Neutrophil (primary cell): ENCODE measurements at regions not wholly inside any gene's neighbourhood (a gene's known extent, or its start where the extent isn't known, plus 50 kb on each side); places are given as distances from the start of the nearest gene placed in this dataset.

Source experiments
- H3K27ac ChIP-seq: fragments of 200-600 bp; sonication (generic); 2 replicates; pipeline ENCODE4 v1.5.1; 2016; ENCODE audit warnings: mild to moderate bottlenecking, moderate library complexity
- H3K27me3 ChIP-seq: fragments of 200-600 bp; sonication (generic); 2 replicates; pipeline ENCODE4 v1.6.0; 2016; ENCODE audit warnings: mild to moderate bottlenecking
- H3K36me3 ChIP-seq: fragments of 200-600 bp; sonication (generic); 2 replicates; pipeline ENCODE4 v1.5.1; 2017
- H3K4me1 ChIP-seq, 2 experiments: fragments of 200-600 bp in 1 of 2; sonication (generic) in 1 of 2; 1 replicate in 1 of 2; 2 replicates in 1 of 2; pipeline versions ENCODE4 v1.5.1 to v1.6.1; 2013 to 2016; ENCODE audit warnings: low read depth in 1 of 2, low read length in 1 of 2, mild to moderate bottlenecking in 1 of 2, moderate library complexity in 1 of 2; ENCODE audit not compliant: control insufficient read depth in 1 of 2, insufficient read depth in 1 of 2
- H3K4me3 ChIP-seq, 2 experiments: fragments of 200-600 bp in 1 of 2; sonication (generic) in 1 of 2; 1 replicate in 1 of 2; 2 replicates in 1 of 2; pipeline ENCODE4 v1.5.1; 2013 to 2016; ENCODE audit warnings: low read depth in 1 of 2, low read length in 1 of 2, mild to moderate bottlenecking in 1 of 2, moderate library complexity in 1 of 2
- H3K9me3 ChIP-seq: fragments of 200-600 bp; sonication (generic); 2 replicates; pipeline ENCODE4 v1.5.1; 2016
- TF ChIP-seq, protein P1 (sequence below): fragments of 200-600 bp; sonication (generic); IDR thresholded peaks from 2 replicates; pipeline ENCODE4 v1.5.1; 2016; ENCODE audit warnings: antibody characterized with exemption

DNA sequence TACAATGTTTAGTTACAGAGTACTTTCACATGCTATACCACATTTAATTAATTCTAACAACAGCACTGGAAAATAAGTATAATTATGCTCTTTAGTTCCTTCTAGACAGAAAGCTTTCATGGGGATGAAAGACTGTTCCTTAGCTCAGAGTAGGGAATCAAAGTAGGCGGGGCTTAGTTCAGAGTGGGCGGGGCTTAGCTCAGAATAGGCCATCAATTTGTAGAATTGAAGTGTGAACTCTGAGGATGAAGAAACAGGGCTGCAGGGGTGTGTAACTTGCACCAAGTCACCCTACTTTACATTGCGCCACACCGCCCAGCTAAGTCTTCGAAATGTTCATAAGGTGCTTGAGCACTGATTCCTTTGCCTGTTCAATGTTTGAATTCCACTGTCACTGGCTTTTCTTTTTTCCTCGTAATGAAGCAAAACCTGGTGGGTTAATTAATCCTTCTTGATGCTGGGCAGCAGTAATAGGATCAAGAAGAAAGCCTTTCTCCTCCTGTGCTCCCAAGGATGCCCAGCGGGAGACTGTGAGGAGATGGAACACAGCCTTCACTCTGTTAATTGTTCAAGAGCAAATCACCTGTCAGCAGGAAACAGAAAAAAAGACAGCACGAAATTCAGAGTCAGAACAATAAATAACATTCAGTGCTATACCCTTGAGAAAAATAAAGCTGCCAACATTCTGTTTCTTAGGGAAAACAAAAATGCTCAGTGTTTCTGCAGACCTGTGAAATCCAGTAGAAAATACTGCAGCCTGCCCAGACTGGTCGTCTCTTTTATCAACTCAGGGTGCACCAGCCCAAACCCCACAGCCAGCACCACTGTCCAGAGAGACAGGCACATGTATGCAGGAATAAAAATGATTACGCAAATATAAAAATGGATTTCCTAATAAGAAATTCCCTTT, 66.5 kb upstream of the CAMK1G start:
- Histone ChIP-seq H3K4me3 (no peak overlapping the region), H3K36me3 (no peaks in the 10 kb centered on the region), H3K4me1 (no peaks in the 10 kb centered on the region), H3K27ac (no peak overlapping the region), H3K9me3 (no peaks in the 10 kb centered on the region), H3K27me3 (no peaks in the 10 kb centered on the region)
- TF ChIP-seq, protein P1, sequence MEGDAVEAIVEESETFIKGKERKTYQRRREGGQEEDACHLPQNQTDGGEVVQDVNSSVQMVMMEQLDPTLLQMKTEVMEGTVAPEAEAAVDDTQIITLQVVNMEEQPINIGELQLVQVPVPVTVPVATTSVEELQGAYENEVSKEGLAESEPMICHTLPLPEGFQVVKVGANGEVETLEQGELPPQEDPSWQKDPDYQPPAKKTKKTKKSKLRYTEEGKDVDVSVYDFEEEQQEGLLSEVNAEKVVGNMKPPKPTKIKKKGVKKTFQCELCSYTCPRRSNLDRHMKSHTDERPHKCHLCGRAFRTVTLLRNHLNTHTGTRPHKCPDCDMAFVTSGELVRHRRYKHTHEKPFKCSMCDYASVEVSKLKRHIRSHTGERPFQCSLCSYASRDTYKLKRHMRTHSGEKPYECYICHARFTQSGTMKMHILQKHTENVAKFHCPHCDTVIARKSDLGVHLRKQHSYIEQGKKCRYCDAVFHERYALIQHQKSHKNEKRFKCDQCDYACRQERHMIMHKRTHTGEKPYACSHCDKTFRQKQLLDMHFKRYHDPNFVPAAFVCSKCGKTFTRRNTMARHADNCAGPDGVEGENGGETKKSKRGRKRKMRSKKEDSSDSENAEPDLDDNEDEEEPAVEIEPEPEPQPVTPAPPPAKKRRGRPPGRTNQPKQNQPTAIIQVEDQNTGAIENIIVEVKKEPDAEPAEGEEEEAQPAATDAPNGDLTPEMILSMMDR = no peak

DNA sequence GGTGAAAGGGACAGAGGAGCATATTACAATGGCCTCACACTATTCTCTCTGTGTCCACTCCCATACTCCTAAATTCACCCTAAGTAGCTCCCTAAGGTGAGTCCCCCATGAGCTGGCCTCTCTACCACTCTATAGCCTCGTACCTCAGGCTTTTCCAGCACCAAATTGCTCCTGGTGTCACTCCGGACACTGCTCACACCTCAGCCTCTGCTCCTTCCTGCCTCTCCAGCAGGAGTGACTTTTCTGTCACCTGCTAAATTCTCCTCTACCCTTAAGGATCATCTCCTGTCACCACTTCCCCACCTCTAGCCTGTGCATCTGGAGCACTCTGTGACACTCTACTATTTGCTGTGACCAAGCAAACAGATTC, 65.8 kb upstream of the CAMK1G start:
- H3K9me3 ChIP-seq = no peaks in the 10 kb centered on the region
- no peaks in the 10 kb centered on the region for H3K36me3 ChIP-seq
- TF ChIP-seq, protein P1 = no peak
- H3K4me1 ChIP-seq = no peaks in the 10 kb centered on the region
- H3K4me3 ChIP-seq = no peak overlapping the region
- H3K27me3 ChIP-seq = no peaks in the 10 kb centered on the region
- no peak overlapping the region for H3K27ac ChIP-seq

GRCh38 chr1:209519786-209520185, 63.7 kb upstream of the CAMK1G start:
- TF ChIP-seq, protein P1 = no peak
- Histone ChIP-seq H3K27me3 (no peaks in the 10 kb centered on the region), H3K4me3 (no peak overlapping the region), H3K27ac (no peak overlapping the region), H3K4me1 (no peaks in the 10 kb centered on the region), H3K36me3 (no peaks in the 10 kb centered on the region), H3K9me3 (no peaks in the 10 kb centered on the region)

GRCh38 chr1:209522826-209523225, 60.7 kb upstream of the CAMK1G start:
- H3K4me3 ChIP-seq = no peak overlapping the region
- no peaks in the 10 kb centered on the region for H3K27me3 ChIP-seq
- no peaks in the 10 kb centered on the region for H3K4me1 ChIP-seq
- TF ChIP-seq, protein P1 = no peak
- no peak overlapping the region for H3K27ac ChIP-seq
- no peaks in the 10 kb centered on the region for H3K36me3 ChIP-seq
- no peaks in the 10 kb centered on the region for H3K9me3 ChIP-seq

DNA sequence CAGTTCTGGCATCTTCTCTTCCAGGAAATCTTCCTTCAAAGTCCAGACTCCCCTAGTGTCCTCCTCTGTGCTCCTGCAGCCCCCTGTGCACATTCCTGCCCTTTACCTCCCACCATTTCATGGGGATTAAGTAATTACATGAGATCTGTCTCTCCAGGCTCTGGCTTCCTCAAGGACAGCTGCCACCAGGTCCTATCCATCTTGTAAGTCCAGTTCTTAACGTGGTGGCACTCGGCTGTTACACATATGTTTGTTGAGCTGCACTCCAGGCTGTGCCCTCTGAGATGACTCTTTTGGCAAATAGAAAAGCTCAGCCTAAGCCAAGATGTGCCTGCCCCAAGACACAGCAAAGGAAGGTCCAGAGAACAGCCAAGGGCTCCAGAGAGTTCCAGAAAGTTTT, 57.4 kb upstream of the CAMK1G start:
- TF ChIP-seq, protein P1 = no peak
- H3K9me3 ChIP-seq = no peaks in the 10 kb centered on the region
- no peak overlapping the region for H3K4me3 ChIP-seq
- H3K27me3 ChIP-seq = peaks cover 18% of the 10 kb centered on the region
- no peaks in the 10 kb centered on the region for H3K4me1 ChIP-seq
- H3K36me3 ChIP-seq = no peaks in the 10 kb centered on the region
- H3K27ac ChIP-seq = no peak overlapping the region
